GM19397 (cell line): ENCODE measurements at regions not wholly inside any gene's neighbourhood (a gene's known extent, or its start where the extent isn't known, plus 50 kb on each side); places are given as distances from the start of the nearest gene placed in this dataset.
"Not testable (repeated sequence)": the region's sequence is repeated elsewhere in the genome, so short reads cannot be mapped to it uniquely, and the experiment has no call there.

Experiments
- ATAC-seq: cut with Tn5 transposase; IDR thresholded peaks from one replicate; pipeline ENCODE4 v1.9.1; 2021; ENCODE audit warnings: mild to moderate bottlenecking, moderate library complexity; ENCODE audit not compliant: unreplicated experiment

- peak; percentile 40 for ATAC-seq
These were observed 52.9 kb upstream of the HDDC2 start for GRCh38 chr6:125354649-125355048.

GRCh38 chr6:125356884-125357283 is 55.1 kb upstream of the HDDC2 start:
- peak; percentile 67 for ATAC-seq

GRCh38 chr6:125357515-125358256 is 55.9 kb upstream of the HDDC2 start:
- peak; percentile 57 for ATAC-seq

GRCh38 chr6:125358898-125359297 is 57.1 kb upstream of the HDDC2 start:
- no peak for ATAC-seq

- ATAC-seq: no peak
These were observed 60.1 kb upstream of the HDDC2 start for GRCh38 chr6:125361868-125362267.

GRCh38 chr6:125363039-125363823 is 61.5 kb upstream of the HDDC2 start:
- ATAC-seq: no peak

- ATAC-seq: no peak
These were observed 62.0 kb upstream of the HDDC2 start for GRCh38 chr6:125363824-125364165.

GRCh38 chr6:125365230-125365629 is 63.5 kb upstream of the HDDC2 start:
- no peak for ATAC-seq

- no peak for ATAC-seq
These were observed 65.4 kb upstream of the HDDC2 start for GRCh38 chr6:125367036-125367782.

- ATAC-seq: no peak
These were observed 68.6 kb upstream of the HDDC2 start for GRCh38 chr6:125370343-125370742.

- no peak for ATAC-seq
These were observed 73.2 kb upstream of the HDDC2 start for GRCh38 chr6:125375013-125375412.

GRCh38 chr6:125375821-125376220 is 74.1 kb upstream of the HDDC2 start:
- no peak for ATAC-seq

- no peak for ATAC-seq
These were observed 75.9 kb upstream of the HDDC2 start for GRCh38 chr6:125377621-125378020.

- ATAC-seq: no peak
These were observed 77.4 kb upstream of the HDDC2 start for GRCh38 chr6:125379174-125379573.

- ATAC-seq: no peak
These were observed 78.7 kb upstream of the HDDC2 start for GRCh38 chr6:125380474-125380873.

- ATAC-seq: not testable (repeated sequence)
These were observed 84.6 kb upstream of the HDDC2 start for GRCh38 chr6:125386337-125386736.

- ATAC-seq: no peak
These were observed 90.9 kb upstream of the HDDC2 start for GRCh38 chr6:125392682-125393081.

- ATAC-seq: peak; percentile 58
These were observed 91.7 kb upstream of the HDDC2 start for GRCh38 chr6:125393449-125393858.

- no peak for ATAC-seq
These were observed 105.0 kb upstream of the HDDC2 start for GRCh38 chr6:125406741-125407140.

GRCh38 chr6:125414507-125414906 is 112.7 kb upstream of the HDDC2 start:
- ATAC-seq: no peak

GRCh38 chr6:125415913-125416312 is 114.1 kb upstream of the HDDC2 start:
- ATAC-seq: no peak

GRCh38 chr6:125421836-125422235 is 120.1 kb upstream of the HDDC2 start:
- ATAC-seq: no peak
